ENCODE measurements at regions not wholly inside any gene's neighbourhood (a gene's known extent, or its start where the extent isn't known, plus 50 kb on each side); places are given as distances from the start of the nearest gene placed in this dataset.
"Not testable (repeated sequence)": the region's sequence is repeated elsewhere in the genome, so short reads cannot be mapped to it uniquely, and the experiment has no call there.

GRCh38 chr2:149773006-149773405 is 185.4 kb upstream of the MMADHC start:
- in situ Hi-C loops (cut with MboI; ENCODE audit: low pct_unique_long_range_greater_than_20kb, low sequenced_read_pairs), result no loop called here
- no peak for DNase-seq

GRCh38 chr2:149768320-149768799 is 180.8 kb upstream of the MMADHC start:
- no peak for DNase-seq
- in situ Hi-C loops (cut with MboI; ENCODE audit: low pct_unique_long_range_greater_than_20kb, low sequenced_read_pairs), result no loop called here

GRCh38 chr2:149767516-149767974 is 180.0 kb upstream of the MMADHC start:
- no peak for DNase-seq
- in situ Hi-C loops (cut with MboI; ENCODE audit: low pct_unique_long_range_greater_than_20kb, low sequenced_read_pairs), result no loop called here

- DNase-seq, result no peak
- in situ Hi-C loops (cut with MboI; ENCODE audit: low pct_unique_long_range_greater_than_20kb, low sequenced_read_pairs), result no loop called here
Observed at GRCh38 chr2:149766339-149766738, 178.8 kb upstream of the MMADHC start.

- in situ Hi-C loops (cut with MboI; ENCODE audit: low pct_unique_long_range_greater_than_20kb, low sequenced_read_pairs), result no loop called here
- DNase-seq, result no peak
Observed at GRCh38 chr2:149765636-149766035, 178.1 kb upstream of the MMADHC start.

GRCh38 chr2:149765003-149765402 is 177.4 kb upstream of the MMADHC start:
- in situ Hi-C loops (cut with MboI; ENCODE audit: low pct_unique_long_range_greater_than_20kb, low sequenced_read_pairs), result no loop called here

GRCh38 chr2:149763358-149763757 is 175.8 kb upstream of the MMADHC start:
- in situ Hi-C loops (cut with MboI; ENCODE audit: low pct_unique_long_range_greater_than_20kb, low sequenced_read_pairs), result no loop called here
- DNase-seq, result no peak

More at GRCh38 chr2:149765003-149765402, 177.4 kb upstream of the MMADHC start:
- DNase-seq, result no peak

GRCh38 chr2:149761611-149762010 is 174.0 kb upstream of the MMADHC start:
- in situ Hi-C loops (cut with MboI; ENCODE audit: low pct_unique_long_range_greater_than_20kb, low sequenced_read_pairs), result no loop called here
- no peak for DNase-seq

- DNase-seq; in situ Hi-C loops (cut with MboI; ENCODE audit: low pct_unique_long_range_greater_than_20kb, low sequenced_read_pairs): not testable (repeated sequence)
Observed at GRCh38 chr2:149759382-149759781, 171.8 kb upstream of the MMADHC start.

GRCh38 chr2:149754722-149755121 is 167.1 kb upstream of the MMADHC start:
- DNase-seq; in situ Hi-C loops (cut with MboI; ENCODE audit: low pct_unique_long_range_greater_than_20kb, low sequenced_read_pairs): not testable (repeated sequence)

- no peak for DNase-seq
- in situ Hi-C loops (cut with MboI; ENCODE audit: low pct_unique_long_range_greater_than_20kb, low sequenced_read_pairs), result no loop called here
Observed at GRCh38 chr2:149747456-149747855, 159.9 kb upstream of the MMADHC start.

- no peak for DNase-seq
- in situ Hi-C loops (cut with MboI; ENCODE audit: low pct_unique_long_range_greater_than_20kb, low sequenced_read_pairs), result no loop called here
Observed at GRCh38 chr2:149745396-149746230, 158.0 kb upstream of the MMADHC start.

- DNase-seq, result no peak
- in situ Hi-C loops (cut with MboI; ENCODE audit: low pct_unique_long_range_greater_than_20kb, low sequenced_read_pairs), result no loop called here
Observed at GRCh38 chr2:149744865-149745264, 157.3 kb upstream of the MMADHC start.

- DNase-seq, result no peak
- in situ Hi-C loops (cut with MboI; ENCODE audit: low pct_unique_long_range_greater_than_20kb, low sequenced_read_pairs), result no loop called here
Observed at GRCh38 chr2:149743842-149744448, 156.4 kb upstream of the MMADHC start.

GRCh38 chr2:149741646-149742045 is 154.1 kb upstream of the MMADHC start:
- DNase-seq, result no peak
- in situ Hi-C loops (cut with MboI; ENCODE audit: low pct_unique_long_range_greater_than_20kb, low sequenced_read_pairs), result no loop called here

GRCh38 chr2:149740490-149740889 is 152.9 kb upstream of the MMADHC start:
- no peak for DNase-seq
- in situ Hi-C loops (cut with MboI; ENCODE audit: low pct_unique_long_range_greater_than_20kb, low sequenced_read_pairs), result no loop called here

GRCh38 chr2:149739883-149740265 is 152.3 kb upstream of the MMADHC start:
- in situ Hi-C loops (cut with MboI; ENCODE audit: low pct_unique_long_range_greater_than_20kb, low sequenced_read_pairs), result no loop called here
- no peak for DNase-seq

- in situ Hi-C loops (cut with MboI; ENCODE audit: low pct_unique_long_range_greater_than_20kb, low sequenced_read_pairs), result no loop called here
- no peak for DNase-seq
Observed at GRCh38 chr2:149739171-149739882, 151.8 kb upstream of the MMADHC start.

GRCh38 chr2:149738767-149739166 is 151.2 kb upstream of the MMADHC start:
- no peak for DNase-seq
- in situ Hi-C loops (cut with MboI; ENCODE audit: low pct_unique_long_range_greater_than_20kb, low sequenced_read_pairs), result no loop called here

- no peak for DNase-seq
- in situ Hi-C loops (cut with MboI; ENCODE audit: low pct_unique_long_range_greater_than_20kb, low sequenced_read_pairs), result no loop called here
Observed at GRCh38 chr2:149737896-149738295, 150.3 kb upstream of the MMADHC start.

All from KBM-7 (cell line).